Stimulated activated naive CD4-positive, alpha-beta T cell (primary cell): ENCODE measurements at regions not wholly inside any gene's neighbourhood (a gene's known extent, or its start where the extent isn't known, plus 50 kb on each side); places are given as distances from the start of the nearest gene placed in this dataset.

ENCODE experiments used
- DNase-seq, 6 experiments: peaks; one replicate each; lab custom pipeline; 2025; lab: John Stamatoyannopoulos, UW

DNA sequence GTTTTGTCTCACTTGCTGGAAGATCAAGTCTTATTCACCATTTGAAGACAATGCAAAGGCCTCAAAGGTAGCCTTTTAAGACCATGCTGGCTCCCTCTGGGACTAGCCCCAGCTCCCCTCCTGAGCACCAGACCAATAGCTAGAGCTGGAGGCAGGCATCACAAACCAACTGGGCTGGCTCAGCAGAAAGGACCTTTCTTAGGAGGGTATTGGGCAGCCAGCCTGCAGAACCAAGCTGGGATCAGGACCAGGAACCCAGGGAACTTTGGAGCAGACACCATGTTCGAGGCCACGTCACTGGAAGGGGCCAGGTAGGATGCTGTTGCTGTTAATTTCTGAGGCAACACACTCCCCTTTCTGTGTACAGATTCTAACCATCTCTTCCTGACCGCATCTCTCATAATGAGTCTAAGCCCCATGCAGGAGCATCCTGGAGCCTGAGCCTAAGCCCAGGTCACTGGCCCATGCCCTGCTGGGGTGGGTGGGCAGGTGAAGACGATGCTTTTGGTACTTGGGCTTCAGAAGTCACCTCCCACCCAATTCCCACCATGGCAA lies 81.4 kb upstream of the KLF13 start:
- no peak for DNase-seq

DNA sequence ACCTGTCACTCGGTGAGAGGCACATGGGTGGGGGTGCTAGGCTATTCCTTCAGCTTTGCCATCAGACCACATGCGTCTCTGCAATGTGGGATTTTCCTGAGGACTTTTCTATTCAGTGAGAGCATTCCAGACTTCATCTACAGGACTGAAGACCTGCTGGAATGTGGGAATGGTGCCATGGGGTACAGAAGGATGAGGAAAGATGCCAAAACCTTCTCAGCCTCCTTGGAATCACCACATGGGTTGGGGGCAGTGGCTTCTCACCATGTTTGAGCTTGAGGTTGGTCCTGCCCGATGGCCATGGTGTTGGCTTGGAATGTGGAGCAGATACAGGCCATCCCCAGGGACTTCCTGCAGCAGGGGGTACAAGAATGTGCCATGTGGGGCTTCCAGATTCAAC lies 80.9 kb upstream of the KLF13 start:
- DNase-seq, result no peak

DNA sequence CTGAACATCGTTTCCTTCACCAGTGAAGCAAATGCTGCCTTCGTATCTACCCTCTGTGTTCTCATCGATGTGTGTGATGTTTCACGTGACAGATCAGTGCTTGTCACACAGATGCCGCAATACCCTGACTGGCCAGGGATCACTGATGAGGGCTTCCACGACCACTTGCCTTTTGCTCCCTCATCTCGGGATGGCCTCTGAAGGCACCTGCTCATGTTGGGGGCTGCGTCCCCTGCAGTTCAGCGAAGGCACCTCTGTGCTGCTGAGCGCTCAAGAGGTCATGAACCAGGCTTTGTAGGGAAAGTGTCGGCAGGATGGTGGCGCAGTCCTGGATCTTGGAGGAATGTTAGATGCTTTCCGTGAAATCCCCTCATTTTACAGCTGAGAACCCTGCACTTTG lies 79.2 kb upstream of the KLF13 start:
- DNase-seq, result no peak

DNA sequence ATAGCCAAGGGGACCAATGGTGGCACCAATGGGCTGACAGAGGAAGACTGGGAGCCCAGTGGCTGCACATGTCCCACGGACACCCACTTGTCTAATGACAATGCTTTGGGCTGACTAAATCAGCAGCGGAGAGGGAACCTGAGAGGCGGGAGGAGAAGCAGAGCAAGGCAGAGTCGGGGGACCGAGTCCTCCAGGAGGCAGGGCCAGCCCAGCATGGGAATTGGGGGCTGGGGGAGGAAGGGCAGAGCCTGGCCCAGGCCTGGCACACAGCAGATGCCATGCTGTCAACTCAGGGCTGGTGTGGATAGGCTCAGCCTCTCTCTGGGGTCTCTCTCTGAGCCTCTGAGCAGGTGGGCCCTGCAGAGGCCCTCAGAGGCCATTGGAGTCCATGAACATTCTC lies 78.4 kb upstream of the KLF13 start:
- DNase-seq, result no peak

DNA sequence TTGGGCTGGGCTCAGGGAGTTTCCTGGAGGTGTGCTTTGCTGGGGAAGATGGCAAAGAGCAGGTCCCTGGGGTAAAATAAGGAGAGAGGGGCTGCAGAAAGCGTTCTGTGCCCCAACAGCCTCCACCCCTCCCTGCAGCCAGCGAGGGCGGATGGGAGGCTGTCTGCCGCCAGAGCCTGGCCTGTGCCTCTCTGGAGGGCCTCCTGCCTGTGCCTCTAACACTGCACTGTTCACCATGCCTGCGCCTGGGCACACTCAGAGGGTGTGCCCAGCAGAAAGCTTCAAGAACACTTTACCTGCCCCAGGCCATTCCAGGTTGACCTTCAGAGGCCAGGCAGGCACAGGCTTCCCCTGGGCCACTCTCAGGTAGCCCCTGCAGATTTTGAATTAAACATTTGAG lies 77.7 kb upstream of the KLF13 start:
- no peak for DNase-seq

DNA sequence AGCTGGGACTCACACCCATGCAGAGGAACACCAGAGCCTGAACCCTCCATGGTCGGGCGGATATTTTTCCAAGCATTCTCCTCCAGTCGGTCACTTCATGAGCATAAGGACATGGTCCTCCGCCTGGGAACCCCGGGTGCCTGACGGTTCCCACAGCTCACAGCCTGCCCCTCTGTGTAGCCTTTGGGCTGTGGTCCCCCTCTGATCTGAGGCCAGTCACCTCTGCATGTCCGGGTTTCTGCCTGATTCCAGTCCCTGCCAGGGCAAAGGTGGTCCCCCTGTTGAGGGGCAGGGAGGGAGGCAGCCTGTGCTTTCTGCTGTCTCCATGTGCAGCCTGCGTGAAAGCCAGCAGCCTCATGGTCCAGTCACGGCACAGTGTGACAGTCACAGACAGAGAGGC lies 76.6 kb upstream of the KLF13 start:
- DNase-seq, result no peak

DNA sequence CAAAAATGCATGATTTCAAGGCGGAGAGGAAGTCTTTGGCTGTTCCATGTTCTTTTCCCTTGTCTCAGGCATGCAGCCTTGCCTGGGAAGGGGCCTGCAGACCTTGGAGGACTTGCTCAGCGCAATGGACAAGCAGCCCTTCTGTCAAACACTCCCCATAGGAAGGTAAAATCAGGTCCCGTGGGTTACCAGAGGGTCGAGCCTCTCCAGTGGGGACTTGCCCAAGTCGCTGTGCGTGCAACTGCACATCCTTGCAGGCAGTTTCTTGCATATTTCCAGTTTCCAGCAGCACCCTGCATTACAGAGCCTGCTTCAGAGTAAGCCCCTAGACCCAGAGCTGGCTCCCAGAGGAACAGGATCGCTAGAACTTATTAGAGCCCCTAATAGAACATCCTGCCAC lies 75.5 kb upstream of the KLF13 start:
- DNase-seq, result no peak

DNA sequence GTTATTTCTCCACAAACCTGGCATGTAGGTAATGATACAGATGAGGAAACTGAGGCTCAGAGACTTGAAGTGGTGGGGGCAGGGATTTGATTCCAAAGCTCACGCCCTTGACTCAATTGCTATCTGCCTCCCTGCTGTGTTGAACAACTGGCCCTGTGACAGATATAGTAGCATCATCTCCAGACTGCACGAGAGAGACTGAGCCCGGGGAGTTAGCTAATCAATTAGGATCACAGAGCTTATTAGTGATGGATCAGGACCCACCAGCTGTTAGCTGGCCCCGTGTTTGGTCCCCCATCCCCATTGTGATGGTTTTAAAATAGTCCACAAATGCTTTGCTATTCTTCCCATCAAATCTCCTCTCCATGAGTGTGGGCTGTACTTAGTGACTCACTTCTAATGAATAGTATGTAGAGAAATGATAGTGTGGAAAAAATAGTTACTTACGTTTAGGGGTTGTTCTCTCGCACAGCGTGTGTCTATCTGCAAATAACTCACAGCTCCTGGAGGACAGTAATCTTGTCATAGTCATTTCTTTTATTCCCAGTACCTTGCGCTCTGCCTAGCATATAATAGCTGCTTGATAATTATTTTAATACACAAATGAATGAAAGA lies 74.4 kb upstream of the KLF13 start:
- DNase-seq, result no peak

DNA sequence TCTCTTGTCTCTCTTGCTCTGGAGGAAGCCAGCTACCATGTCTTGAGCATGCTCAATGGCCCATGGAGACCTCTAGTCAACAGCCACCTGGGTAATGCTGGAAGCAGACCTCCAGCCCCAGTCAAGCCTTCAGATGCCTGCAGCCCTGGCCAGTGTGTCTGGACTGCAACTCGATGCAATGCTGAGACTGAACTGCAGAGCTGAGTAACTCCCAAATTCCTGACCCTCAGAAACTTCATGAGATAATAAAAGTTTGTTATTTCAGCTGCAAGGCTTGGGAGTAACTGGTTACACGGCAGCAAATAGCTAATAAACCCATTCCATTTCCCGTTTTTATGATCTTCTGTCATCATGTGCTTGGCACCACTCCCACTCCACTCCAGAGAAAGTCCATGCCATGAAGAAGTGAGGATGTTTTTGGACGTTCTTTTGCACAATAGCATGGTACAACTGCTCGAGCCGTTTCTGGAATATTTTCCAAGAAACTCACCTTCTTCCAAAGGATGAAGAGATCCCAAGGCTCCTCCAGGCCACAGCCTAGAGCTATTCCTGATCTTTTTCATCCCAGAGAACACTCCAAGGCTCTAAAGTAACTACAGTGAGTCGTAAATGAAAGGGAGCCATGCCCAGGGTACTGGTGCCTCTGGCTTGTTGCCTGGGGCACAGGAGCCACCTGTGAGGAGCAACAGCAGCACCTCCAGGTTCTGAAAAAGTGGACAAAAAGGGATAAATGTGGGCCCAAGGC lies 72.0 kb upstream of the KLF13 start:
- no peak for DNase-seq

DNA sequence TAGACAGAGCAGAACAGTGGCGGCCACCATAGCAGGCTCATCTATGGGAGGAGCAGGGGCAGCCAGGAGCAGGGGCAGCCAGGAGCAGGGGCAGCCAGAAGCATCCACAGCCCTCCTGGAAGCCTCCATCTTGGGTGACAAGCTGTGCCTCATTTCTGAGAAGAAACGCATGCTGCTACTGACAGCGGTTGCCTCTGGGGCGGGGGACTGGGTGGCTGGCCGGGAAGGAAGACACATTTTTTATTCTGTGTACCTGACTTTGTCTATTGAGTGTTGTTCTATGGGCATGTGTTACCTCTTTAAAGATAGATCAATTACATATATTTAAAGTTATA lies 71.5 kb upstream of the KLF13 start:
- DNase-seq, result no peak

DNA sequence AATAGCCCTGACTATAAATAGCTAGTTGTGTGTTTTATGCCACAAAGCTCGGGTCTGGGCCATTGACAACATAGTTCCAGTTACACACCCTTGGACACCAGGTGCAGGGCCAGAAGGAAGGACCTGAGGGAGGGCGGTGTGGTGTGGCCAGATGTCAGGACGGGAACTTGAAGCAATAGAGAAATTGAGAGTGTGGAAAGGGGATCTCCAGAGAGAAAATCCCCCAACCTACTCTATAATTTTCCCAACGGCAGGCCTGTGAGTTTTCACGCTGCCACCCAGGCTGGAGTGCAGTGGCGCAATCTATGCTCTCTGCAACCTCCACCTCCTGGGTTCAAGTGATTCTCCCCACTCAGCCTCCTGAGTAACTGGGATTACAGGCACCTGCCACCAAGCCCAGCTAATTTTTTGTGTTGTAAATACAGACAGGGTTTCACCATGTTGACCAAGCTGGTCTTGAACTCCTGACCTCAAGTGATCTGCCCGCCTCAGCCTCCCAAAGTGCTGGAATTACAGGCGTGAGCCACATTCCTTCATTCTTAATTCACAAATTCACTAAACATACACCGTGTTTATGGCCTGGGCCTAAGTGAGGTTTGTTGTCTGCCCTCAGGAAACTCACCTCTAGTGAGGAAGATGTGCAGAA lies 70.8 kb upstream of the KLF13 start:
- no peak for DNase-seq

DNA sequence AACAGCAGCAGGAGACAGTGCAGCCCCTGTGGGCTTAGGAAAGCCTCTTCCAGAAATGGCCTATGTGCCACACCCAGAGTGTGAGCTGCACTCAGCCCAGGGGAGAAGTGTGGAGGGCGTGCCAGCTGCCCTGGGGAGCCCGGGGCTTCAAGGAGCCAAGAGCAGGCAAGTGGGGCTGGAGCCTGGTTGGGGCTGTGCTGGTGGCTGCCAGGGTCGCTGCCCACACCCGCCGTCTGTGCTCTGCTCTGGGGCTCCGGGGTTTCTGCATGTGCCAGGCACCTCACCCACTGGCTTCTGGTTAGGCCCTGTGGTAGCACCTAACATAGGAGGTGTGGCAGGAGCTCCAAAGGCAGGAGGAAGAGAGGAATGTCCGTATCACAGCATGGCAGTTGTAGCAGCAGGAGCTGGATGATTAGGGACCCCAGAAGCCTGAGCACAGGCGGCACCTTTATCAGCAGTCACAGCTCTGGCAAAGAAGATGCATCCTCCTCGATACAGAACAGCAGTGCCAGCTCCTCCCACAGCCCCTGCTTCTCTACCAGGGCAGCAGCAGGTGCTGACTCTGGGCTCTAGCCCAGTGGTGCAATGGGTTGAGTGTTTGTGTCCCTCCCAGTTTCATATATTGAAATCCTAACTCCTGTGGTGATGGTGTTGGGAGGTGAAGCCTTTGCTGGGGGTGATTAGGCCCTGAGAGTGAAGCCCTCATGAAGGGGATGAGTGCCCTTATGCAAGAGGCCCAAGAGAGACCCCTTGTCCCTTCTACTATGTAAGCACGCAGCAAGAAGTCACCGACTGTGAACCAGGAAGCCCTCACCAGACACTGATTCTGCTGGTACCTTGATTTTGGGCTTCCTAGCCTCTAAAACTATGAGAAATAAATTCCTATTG lies 70.0 kb upstream of the KLF13 start:
- no peak for DNase-seq

DNA sequence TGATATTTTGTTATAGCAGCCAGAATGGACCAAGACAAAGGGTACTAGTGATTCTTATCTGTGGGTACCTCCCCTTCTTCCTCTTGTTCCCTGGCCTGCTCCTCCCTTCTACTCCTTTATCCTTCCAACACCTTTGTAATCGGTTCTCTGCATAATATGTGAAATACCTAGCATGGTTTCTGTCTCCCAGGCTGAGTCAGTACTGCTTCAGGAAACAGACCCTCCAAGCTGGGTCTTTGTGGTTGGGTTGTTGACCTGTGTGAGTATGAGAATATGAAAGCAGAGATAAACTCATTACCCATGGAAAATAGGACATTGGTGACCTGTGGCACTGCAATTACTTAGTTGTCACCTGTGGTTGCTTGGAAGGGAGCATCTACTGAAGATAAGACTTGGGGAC lies 69.3 kb upstream of the KLF13 start:
- no peak for DNase-seq

DNA sequence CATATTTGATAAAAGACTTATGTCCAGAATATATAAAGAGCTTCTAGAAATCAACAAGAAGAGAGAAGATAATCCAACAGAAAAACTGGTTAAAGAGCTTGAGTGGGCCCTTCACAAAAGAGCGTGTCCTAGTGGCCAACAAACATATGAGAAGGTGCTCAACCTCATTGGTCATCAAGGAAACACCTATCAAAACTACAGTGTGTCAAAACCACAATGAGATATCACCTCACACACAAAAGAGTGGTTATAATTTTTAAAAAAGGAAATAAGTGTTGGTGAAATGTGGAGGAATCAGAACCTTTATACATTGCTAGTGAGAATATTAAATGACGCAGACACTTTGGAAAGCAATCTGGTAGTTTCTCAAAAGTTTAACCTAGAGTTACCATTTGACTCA lies 68.4 kb upstream of the KLF13 start:
- no peak for DNase-seq

DNA sequence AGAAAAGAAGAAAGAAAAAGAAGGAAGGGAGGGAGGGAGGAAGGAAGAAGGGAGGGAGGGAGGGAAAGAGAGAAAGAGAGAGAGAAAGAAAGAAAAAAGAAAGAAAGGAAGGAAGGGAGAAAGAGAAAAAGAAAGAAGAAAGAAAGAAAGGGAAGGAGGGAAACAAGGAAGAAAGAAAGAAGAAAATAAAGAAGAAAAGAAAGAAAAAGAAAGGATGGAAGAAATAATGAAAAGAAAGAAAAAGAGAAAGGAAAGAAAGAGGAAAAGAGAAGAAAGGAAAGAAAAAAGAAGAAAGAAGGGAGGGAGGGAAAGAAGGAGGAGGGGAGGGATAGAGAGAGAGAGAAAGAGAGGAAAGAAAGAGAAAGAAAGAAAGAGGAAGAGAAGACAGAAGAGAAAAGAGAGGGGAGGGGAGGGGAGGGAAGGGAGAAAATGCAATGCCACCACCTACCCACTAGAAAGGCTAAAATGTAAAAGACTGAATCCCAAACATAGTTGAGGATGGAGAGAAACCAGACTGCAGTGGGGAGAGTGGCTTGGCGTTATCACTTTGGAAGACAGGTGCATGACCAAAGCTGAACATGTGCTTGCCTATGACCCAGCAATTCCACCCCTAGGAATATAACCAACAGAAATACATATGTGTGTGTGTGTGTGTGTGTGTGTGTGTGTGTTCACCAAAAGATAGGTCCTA lies 66.9 kb upstream of the KLF13 start:
- no peak for DNase-seq

DNA sequence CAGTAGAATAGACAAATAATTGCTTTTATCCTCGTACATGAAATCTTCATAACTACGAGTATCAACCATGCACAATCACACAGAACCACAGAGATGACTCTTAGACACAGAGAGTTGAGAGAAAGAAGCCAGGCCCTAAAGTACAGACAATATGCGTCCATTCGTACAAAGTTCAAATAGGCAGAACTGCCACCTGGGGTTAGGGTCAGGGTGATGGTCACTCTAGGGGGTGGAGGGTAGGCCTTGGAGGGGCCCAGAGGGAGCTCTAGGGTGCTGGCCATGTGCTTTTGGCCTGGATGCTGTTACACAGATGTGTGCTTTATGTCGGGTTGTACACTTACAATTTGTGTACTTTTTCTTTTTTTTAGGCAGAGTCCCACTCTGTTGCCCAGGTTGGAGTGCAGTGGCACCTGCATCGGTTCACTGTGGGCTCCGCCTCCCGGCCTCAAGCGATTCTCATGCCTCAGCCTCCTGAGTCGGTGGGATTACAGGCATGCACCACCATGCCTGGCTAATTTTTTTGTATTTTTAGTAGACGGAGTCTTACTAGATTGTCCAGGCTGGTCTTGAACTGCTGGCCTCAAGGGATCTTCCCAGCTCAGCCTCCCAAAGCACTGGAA lies 65.9 kb upstream of the KLF13 start:
- no peak for DNase-seq

DNA sequence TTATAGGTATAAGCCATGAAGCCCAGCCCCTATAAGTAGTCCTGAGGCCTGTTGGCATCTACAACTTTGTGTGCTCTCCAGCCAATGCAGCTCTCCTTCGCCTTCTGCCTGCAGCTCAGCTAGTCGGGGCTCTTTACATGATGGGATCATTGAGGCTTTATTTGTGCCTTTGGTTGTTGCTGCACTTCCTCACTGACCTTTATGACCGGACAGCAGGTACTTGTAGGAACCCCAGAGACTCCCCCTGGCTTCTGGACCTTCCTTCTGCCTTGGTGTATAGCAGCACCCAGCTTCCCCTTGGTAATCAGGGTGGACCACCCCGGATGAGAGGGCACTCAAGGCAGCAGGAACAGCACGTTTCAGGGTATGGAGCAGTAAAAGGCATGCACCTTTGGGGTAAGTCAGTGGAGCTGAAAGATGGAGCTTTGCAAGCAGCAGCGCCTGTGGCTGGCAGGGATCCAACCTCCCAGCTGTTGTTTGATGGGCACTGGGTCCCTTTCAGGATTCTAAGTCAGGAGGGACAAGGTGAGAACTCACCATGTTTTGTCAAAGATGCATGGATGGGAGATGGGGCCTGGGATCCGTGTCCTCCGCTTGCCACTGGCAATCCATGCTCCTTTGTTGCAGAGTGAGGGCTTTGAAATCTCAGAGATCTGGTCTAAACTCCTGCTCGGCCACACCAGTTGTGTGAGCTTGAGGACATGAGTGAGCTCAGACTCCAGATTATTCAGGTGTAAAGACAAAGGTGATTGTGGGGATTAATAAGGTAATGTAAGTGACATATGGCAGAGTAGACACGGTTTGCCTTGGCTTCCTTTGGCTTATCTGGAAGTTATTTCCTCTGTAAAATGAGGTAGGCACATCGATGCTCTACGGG lies 65.1 kb upstream of the KLF13 start:
- no peak for DNase-seq

DNA sequence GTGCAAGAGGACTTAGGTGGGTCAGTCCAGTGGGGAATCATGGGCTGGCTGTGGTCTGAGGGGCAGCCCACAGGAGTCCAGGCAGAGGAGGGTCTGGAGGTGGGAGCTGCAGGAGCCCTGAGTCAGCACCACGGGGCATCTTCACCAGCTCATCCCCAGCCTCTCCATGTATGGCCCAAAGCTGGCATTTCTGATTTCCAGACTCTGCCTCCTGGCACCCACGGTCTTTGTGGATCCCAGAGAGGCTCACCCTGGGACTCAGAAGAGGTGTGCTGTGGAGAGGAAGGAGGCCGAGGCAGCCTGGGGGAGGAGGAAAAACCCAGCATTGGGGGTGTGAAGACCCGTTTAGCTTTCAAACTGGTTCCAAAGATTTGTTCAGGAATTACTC lies 64.5 kb upstream of the KLF13 start:
- no peak for DNase-seq

DNA sequence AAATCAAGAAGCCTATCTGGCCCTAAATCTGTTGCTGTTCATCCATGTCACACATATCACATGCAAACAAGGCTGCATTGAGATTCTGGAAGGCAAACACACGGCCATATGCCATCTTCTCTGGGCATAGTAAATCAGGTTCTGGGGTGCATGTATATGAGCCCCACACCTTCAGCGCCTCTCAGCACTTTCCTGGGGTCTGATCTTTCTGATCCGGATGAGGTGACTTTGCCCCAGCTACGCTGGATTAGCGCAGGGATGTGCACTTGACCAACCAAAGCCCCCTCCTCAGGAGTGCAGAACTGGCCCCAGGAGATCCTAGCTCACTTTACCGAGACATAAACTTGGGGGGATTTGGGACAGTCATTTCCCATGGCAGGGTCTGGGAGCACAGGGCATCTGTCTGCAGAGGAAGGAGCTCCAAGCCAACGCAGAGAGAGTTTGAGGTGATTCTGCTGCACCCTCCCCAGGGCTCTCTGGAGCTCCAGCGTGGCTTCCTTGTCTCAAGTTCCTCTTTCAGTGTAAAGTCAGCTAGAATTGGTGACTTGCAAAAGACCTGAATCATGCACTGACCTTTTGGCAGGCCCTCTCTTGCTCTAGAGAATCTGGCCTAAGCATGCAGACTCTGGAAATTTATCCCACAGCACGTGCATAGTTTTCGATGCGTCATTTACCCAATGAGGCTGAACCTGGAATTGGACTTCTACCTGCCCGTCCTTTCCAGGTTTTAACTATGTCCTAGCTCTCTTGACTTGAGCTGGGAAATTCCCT lies 63.5 kb upstream of the KLF13 start:
- DNase-seq, result no peak
